ENCODE measurements at regions not wholly inside any gene's neighbourhood (a gene's known extent, or its start where the extent isn't known, plus 50 kb on each side); places are given as distances from the start of the nearest gene placed in this dataset.
A peak's percentile ranks its signal among the peaks of the same experiment; 100 is the strongest.

- DNase-seq = no peak
Observed at GRCh38 chr12:66859751-66860440, 181.0 kb upstream of the GRIP1 start.

DNA sequence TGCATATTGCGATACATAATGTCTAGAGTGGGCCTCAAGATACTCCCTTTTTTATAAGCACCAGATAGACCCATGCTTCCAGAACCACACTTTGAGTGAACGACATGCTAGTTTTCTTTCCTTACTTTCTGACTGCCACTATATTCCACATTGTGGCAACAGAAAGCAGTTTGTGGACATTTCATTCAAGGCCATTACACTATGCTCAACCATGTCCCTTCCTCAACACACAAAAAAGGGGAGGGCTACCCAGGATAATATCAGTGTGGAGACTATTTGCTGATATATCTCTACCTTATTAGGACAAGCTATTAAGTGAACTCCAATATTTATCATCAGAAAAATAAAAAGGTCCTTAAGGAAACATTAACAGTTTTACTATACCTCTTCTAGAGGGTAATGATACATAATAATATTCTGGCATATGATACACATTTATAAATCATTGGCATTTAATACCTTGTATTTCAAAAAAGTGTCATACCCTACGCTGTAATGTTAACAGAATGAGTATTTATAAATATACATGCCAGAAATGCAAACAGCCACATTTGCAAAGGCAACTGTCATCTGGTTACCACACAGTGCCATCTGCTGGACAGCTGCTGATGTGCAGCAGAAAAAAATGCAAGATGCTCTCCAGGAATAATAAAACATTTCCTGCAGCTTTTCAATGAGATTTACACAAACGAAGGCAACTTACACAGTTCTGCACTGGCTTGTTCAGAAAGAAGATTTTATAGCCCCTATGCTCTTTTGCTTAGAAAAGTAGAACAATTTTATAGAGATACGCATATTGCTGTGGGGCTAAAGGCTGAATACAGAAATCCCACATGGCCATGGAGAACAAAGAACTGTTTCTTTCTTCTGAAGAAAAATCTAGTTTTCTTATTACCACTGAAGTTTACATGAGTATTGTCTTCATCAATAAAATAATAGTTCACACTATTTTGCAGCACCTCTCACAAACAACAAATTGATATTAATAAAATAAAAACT lies 182.2 kb upstream of the GRIP1 start:
- peak; percentile 45 for DNase-seq

- no peak for DNase-seq
Observed at GRCh38 chr12:66862356-66862985, 183.6 kb upstream of the GRIP1 start.

- no peak for DNase-seq
Observed at GRCh38 chr12:66863276-66863675, 184.4 kb upstream of the GRIP1 start.

GRCh38 chr12:66877925-66878324 lies 199.0 kb upstream of the GRIP1 start:
- DNase-seq = no peak

- DNase-seq = no peak
Observed at GRCh38 chr12:66879409-66879808, 200.5 kb upstream of the GRIP1 start.

DNA sequence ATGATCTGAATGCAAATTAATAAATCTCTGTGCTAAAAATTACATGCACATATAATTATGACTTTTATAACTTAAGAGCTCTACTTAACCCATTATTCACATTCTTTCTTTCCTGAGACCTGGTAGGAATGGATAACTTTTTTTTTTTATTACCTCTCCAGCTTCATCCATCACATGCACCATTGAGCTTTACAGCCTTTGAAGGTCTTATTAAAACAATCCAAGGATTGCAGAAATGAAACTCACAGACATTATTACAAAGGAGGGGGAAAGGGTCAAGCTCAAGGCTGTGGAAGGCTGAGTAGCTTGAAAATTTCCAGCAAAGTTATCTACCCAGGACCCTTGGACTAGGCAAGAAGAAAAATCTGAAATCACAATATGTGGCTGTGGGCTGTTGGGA lies 202.5 kb upstream of the GRIP1 start:
- DNase-seq = no peak

DNA sequence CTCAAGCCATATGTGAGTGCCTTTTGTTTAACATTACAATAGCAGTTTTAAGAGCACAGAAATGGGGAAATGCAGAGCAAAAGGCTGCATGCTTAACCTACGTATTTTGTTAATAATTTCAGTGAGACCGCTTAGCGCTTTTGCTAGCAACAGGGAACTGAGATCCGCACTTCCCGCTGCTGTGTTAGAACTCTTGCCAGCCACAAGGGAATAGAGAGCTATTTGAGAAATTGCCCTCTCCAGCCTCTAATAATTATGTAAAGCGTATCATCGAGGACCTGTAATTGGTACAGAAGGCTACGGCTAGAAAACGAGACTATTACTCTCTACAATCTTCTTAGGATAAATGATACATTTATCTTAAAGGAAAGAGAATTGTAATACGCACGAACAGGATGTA lies 205.2 kb upstream of the GRIP1 start:
- DNase-seq = no peak

GRCh38 chr12:66885115-66885875 lies 206.4 kb upstream of the GRIP1 start:
- no peak for DNase-seq

DNA sequence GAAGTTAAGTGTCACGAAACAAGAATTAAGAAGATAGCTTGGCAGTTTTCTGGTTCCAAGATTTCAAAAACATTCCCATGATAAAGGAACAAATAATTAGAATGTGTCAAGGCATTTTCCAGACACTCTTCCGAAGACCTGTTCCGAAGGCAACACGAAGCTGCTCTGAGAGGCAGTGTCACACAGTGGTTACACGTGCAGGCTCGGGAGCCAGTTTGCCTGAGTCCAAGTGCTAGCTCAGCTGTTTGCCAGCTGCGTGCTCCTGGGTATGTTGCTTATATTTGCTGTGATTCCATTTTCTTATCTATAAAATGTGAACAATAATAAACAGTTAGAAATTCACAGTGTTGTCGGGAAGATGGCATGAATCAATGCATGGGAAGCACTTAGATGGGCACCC lies 217.9 kb upstream of the GRIP1 start:
- DNase-seq = no peak

DNA sequence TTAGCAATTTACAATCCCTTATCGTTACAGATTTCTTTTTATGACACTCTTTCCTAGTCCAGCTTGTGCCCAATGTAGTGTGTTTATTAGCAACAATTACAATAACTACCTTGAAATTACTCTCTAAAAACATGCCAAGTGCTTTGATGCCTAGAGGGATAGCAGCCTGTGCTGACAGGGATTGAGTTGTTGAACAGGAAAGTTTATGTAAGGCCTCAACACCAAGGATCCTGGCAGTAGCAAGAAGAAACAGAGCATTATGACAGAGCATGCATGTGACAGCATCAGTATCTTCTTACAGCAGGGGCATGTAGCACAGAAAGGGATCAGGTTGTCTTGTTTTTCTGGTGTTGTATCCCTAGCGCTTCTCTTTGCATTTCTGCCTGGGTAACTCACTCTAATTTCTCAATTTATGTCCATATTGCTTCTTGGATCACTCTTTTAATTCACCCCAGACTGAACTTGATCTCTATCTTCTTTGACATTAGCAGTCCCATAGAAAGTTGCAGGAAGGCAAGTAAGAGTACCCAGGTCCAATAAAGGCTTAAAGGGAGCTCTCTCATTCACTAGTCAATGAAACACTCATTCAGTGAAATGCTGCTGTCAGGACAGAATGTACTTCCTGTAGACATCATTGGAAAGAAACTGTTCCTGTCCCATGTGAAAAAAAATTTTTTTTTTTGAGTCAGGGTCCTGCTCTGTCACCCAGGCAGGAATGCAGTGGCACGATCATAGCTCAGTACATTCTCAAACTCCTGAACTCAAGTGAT lies 220.0 kb upstream of the GRIP1 start:
- no peak for DNase-seq

DNA sequence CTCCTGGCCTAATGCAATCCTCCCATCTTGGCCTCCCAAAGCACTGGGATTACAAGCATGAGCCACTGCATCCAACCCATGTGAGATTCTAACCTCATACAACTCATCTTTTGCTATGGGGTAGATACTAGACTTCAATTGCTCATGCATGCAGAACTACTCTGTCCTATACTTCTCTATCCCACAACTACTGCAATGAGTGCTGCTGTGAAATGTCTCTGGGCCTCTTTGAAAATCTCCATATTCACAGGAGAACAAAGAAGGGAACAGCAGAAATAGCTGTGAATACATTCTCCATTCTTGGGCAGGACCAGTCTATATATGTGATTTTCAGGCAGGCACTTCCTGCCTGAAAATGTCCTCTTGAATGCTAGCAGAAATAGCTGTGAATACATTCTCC lies 220.7 kb upstream of the GRIP1 start:
- no peak for DNase-seq

GRCh38 chr12:66900616-66901015 lies 221.7 kb upstream of the GRIP1 start:
- DNase-seq = no peak

- DNase-seq = no peak
Observed at GRCh38 chr12:66901138-66901932, 222.5 kb upstream of the GRIP1 start.

GRCh38 chr12:66902020-66902419 lies 223.1 kb upstream of the GRIP1 start:
- no peak for DNase-seq

DNA sequence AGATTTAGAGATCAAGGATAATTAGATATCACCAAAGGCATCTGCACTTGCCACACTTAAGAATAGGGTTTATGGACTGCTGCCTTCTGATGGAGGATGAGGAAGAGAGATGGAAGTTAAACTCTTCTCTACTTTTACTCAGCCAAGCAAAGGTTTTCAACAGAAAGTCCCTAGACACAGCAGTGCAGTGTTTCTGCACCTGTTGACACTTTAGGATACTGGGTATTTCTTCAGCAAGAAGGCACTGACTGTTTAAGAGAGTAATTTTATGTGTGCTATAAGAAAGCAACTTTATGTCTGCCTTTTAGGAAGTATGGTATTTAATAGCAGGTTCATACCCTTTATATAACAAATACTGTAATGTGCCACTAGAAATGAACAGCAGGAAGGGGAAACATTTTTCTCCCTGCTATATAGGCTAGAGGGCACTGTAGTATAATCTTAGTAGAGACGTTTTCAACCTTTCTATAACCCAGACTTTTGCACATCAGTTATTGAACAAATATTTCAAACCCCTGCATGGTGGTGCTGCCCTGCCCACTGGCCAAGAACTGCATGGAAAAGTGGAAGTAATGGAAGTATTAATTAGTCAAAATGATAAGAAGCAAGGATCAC lies 225.0 kb upstream of the GRIP1 start:
- DNase-seq = peak; percentile 9

DNA sequence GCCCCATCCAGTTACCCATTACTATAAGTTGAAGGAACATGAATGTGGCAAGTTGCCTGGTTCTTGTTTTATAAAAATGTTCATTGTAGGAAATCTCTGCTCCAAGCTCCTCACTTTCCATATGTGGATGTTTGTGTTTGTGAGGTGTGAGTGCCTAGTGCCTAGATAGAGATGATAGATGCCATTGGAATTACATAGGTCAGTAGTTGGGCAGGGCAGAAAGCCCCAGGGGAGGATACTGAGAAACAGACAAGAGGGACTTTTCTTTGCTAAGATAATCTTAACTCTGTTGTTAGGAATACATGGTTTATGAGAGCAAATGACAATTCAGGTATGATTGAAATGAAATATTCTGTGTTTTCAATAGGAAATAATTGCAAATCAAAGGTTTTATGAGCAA lies 226.3 kb upstream of the GRIP1 start:
- DNase-seq = no peak

DNA sequence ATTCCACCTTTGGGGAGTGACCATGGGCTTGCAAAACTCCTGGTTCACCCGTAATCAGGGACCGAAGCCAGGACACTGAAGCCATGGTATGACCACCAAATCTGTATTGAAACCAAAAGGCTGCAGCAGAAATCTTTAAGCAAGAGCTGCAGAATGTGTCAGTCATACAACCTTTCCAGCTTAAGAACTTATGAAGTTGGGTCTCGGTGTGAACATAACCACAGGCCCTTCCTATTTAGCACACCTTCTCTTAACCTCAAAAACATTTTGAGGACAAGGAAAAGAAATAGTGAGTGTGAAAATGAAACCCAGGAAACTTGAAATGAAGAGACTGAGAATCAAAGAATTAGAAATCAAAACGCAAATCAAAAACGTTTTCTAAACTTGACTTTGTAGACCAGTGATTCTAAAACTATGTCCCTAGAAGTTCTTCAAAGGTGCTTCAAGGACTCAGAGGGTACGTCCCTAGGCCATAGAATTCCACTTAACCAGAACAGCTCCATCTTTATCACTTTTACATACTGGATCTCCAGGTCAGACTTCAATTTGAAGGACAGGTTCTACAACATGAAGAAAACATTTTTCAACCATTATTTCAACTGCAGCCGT lies 231.6 kb upstream of the GRIP1 start:
- no peak for DNase-seq

DNA sequence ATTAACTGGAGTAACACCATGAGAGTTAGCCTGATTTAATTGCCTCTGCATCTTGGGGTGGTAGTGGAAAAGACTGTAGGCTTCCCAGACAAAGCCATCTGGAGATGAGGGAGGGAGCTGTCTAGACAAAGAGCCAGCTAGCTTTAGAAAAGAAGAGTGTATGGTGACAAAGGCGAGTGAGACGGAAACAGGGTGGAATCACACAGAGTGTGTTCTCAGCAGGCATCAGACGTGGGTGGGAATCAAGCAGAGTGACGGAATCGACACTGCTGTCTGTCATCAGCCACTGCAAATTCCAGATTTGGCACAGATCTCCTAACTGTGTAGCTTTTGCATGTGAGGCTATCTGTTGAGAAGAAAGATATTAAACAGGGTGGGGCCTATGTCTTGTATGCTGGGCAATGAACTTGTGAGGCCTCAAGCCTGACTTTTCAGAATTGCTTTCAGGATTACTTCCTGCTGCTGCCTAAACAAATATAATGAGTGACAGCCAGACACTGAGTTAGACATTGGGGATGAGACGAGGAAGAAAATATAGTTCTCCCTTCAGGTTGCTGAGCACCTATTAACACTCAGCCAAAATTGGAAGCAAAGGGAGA lies 236.5 kb upstream of the GRIP1 start:
- DNase-seq = no peak

GRCh38 chr12:66916189-66916588 lies 237.3 kb upstream of the GRIP1 start:
- no peak for DNase-seq

Measured in NCI-H1694 (cell line).